Peyer's patch (tissue), 4 donors: ENCODE measurements at regions not wholly inside any gene's neighbourhood (a gene's known extent, or its start where the extent isn't known, plus 50 kb on each side); places are given as distances from the start of the nearest gene placed in this dataset.

Experiments used
- DNase-seq, 3 donors: peaks; one replicate each; pipeline ENCODE4 v3.0.0-alpha.2; 2017 to 2019
- H3K27ac ChIP-seq, 4 donors: fragments of 200-600 bp; sonication (generic); one replicate each; pipeline ENCODE4 v1.5.1; 2016 to 2019
- H3K27me3 ChIP-seq, 2 donors: fragments of 200-600 bp; sonication (generic); one replicate each; pipeline ENCODE4 v1.5.1; 2019
- H3K36me3 ChIP-seq, 3 donors: fragments of 200-600 bp; sonication (generic); one replicate each; pipeline ENCODE4 v1.5.1; 2016 to 2019
- H3K4me1 ChIP-seq, 4 donors: fragments of 200-600 bp; sonication (generic); one replicate each; pipeline ENCODE4 v1.5.1; 2016 to 2019
- H3K4me3 ChIP-seq, 4 donors: fragments of 200-600 bp; sonication (generic); 1 replicate in 3 of 4; 2 replicates in 1 of 4; pipeline ENCODE4 v1.5.1; 2016 to 2019; ENCODE audit warnings: mild to moderate bottlenecking in 1 of 4
- H3K9me3 ChIP-seq, 4 donors: fragments of 200-600 bp; sonication (generic); one replicate each; pipeline ENCODE4 v1.5.1; 2016 to 2019; ENCODE audit warnings: mild to moderate bottlenecking in 1 of 4
- POLR2A ChIP-seq, 2 donors: fragments of 450-650 bp; IDR thresholded peaks; one replicate each; pipeline ENCODE4 v1.5.1; 2017; ENCODE audit warnings: antibody characterized with exemption in 2 of 2, mild to moderate bottlenecking in 2 of 2, moderate library complexity in 2 of 2
- TF ChIP-seq, protein P1 (sequence below), 6 experiments: fragments of 450-650 bp in 4 of 6; fragments of 200-600 bp in 2 of 6; sonication (generic) in 1 of 6; IDR thresholded peaks; one replicate each; pipeline ENCODE4 v1.5.1; 2017 to 2019; ENCODE audit warnings: antibody characterized with exemption in 6 of 6, mild to moderate bottlenecking in 3 of 6, moderate library complexity in 1 of 6

GRCh38 chr5:82375488-82376244 is 97.5 kb upstream of the RPS23 start:
- Histone ChIP-seq H3K36me3 (no peaks in the 10 kb centered on the region), H3K4me1 (no peaks in the 10 kb centered on the region), H3K27ac (no peak overlapping the region), H3K4me3 (no peak overlapping the region), H3K27me3 (no peaks in the 10 kb centered on the region), H3K9me3 (no peaks in the 10 kb centered on the region)
- no peak for DNase-seq
- TF ChIP-seq POLR2A (IDR thresholded peaks at IDR 0.05): no peak
- TF ChIP-seq, protein P1, sequence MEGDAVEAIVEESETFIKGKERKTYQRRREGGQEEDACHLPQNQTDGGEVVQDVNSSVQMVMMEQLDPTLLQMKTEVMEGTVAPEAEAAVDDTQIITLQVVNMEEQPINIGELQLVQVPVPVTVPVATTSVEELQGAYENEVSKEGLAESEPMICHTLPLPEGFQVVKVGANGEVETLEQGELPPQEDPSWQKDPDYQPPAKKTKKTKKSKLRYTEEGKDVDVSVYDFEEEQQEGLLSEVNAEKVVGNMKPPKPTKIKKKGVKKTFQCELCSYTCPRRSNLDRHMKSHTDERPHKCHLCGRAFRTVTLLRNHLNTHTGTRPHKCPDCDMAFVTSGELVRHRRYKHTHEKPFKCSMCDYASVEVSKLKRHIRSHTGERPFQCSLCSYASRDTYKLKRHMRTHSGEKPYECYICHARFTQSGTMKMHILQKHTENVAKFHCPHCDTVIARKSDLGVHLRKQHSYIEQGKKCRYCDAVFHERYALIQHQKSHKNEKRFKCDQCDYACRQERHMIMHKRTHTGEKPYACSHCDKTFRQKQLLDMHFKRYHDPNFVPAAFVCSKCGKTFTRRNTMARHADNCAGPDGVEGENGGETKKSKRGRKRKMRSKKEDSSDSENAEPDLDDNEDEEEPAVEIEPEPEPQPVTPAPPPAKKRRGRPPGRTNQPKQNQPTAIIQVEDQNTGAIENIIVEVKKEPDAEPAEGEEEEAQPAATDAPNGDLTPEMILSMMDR (IDR thresholded peaks at IDR 0.05): no peak

GRCh38 chr5:82374637-82375036 is 96.5 kb upstream of the RPS23 start:
- Histone ChIP-seq H3K27ac (no peak overlapping the region), H3K4me3 (no peak overlapping the region), H3K4me1 (no peaks in the 10 kb centered on the region), H3K27me3 (no peaks in the 10 kb centered on the region), H3K36me3 (no peaks in the 10 kb centered on the region), H3K9me3 (no peaks in the 10 kb centered on the region)
- TF ChIP-seq, protein P1 (IDR thresholded peaks at IDR 0.05): no peak
- TF ChIP-seq POLR2A (IDR thresholded peaks at IDR 0.05): no peak
- no peak for DNase-seq

GRCh38 chr5:82367930-82368329 is 89.8 kb upstream of the RPS23 start:
- Histone ChIP-seq H3K4me1 (no peaks in the 10 kb centered on the region), H3K36me3 (no peaks in the 10 kb centered on the region), H3K9me3 (no peaks in the 10 kb centered on the region), H3K27me3 (no peaks in the 10 kb centered on the region), H3K4me3 (no peak overlapping the region), H3K27ac (no peak overlapping the region)
- no peak for TF ChIP-seq POLR2A (IDR thresholded peaks at IDR 0.05)
- TF ChIP-seq, protein P1 (IDR thresholded peaks at IDR 0.05): no peak
- no peak for DNase-seq

DNA sequence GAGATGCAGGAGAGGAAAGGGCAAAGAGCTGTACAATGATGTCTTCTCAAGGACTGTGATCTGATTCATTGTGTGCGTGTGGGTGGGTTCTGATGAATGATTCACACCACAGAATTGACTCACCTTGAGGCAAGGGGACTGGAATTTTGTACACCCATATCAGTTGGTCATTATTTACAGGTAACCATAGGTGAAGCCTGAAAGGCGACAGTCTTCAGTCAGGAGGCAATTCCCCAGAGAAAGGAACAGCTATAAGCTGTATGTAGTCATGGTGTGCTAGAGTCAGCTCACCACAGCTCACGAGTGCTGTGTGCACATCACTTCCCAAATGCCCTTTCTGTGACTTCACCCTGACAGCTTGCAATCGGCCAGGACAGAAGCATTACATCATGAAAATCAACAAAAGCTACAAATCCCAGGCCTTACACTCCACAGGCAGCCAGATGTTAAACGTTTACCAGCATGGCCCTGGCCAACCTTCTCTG is 87.6 kb upstream of the RPS23 start:
- Histone ChIP-seq H3K4me3 (no peak overlapping the region), H3K27me3 (no peaks in the 10 kb centered on the region), H3K4me1 (no peaks in the 10 kb centered on the region), H3K36me3 (no peaks in the 10 kb centered on the region), H3K27ac (no peak overlapping the region), H3K9me3 (no peaks in the 10 kb centered on the region)
- TF ChIP-seq, protein P1 (IDR thresholded peaks at IDR 0.05): no peak
- no peak for TF ChIP-seq POLR2A (IDR thresholded peaks at IDR 0.05)
- DNase-seq: no peak

GRCh38 chr5:82365026-82365425 is 86.9 kb upstream of the RPS23 start:
- no peaks in the 10 kb centered on the region for H3K9me3 ChIP-seq
- TF ChIP-seq, protein P1 (IDR thresholded peaks at IDR 0.05): no peak
- no peak for TF ChIP-seq POLR2A (IDR thresholded peaks at IDR 0.05)
- no peaks in the 10 kb centered on the region for H3K27me3 ChIP-seq
- no peaks in the 10 kb centered on the region for H3K4me1 ChIP-seq
- no peak for DNase-seq
- H3K36me3 ChIP-seq: no peaks in the 10 kb centered on the region
- H3K27ac ChIP-seq: no peak overlapping the region
- no peak overlapping the region for H3K4me3 ChIP-seq
